ENCODE measurements at regions not wholly inside any gene's neighbourhood (a gene's known extent, or its start where the extent isn't known, plus 50 kb on each side); places are given as distances from the start of the nearest gene placed in this dataset.

DNA sequence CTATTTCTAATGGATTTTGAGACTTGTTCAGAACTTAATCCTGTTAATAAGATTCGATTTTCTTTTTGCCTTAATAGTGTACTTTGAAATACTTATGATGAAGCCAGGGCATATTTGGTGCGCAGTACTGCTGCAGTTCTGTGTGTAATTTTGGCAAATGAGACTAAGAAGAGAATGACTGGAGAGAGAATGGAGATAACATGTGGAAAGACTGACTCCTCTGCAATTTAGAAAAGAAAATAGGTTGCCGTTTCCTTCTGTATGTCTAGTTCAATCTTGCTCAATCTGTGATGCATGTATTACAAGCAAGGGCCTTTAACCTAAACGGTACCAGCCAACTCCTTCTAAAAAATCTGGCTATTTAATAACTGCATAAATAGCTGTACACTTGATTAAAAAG lies 285.1 kb upstream of the CDH11 start:
- no peak overlapping the region for H3K4me3 ChIP-seq (ENCODE audit: low read depth, low read length)
- no peak for TF ChIP-seq CTCF (IDR thresholded peaks at IDR 0.05; ENCODE audit: borderline replicate concordance, insufficient read depth, low read depth, low read length)

DNA sequence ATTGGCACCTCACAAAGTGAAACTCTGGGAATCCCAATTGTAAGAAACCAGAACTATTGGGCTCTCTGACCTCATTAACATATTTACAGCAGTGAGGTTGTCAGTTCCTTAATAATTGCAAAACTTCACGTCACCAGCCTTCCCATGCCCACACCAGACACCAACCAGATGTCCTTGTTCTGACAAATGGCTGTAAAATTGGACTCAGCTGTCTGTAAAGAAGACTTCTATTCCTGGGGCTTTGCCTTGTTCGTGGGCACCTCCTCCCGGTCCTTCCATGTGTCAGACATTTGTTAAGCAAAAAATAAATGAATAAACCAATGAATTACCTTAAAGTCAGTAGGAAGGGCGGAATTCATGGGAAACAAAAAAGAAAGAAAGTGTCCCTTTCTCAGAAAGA lies 284.3 kb upstream of the CDH11 start:
- TF ChIP-seq CTCF (IDR thresholded peaks at IDR 0.05; ENCODE audit: borderline replicate concordance, insufficient read depth, low read depth, low read length): no peak
- H3K4me3 ChIP-seq (ENCODE audit: low read depth, low read length): no peak overlapping the region

DNA sequence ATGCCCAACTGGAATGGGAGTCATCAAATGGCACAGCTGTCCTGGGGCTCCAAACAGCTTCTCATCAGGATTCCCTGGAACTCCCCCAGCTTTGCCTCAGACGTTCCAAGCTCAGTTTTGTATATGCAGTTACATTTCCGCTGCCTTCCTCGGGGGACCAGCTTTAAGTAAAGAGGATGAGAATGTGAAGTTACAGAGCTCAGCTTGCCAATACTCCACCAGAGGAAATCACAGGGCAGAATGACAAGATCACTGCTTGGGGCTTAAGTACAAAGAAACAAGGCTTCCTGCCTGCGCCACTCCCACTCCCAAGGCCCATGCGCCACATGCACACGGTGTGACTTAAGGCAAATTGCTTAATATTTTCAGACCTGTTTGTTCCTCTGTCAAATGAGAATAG lies 272.4 kb upstream of the CDH11 start:
- no peak overlapping the region for H3K4me3 ChIP-seq (ENCODE audit: low read depth, low read length)
- no peak for TF ChIP-seq CTCF (IDR thresholded peaks at IDR 0.05; ENCODE audit: borderline replicate concordance, insufficient read depth, low read depth, low read length)

GRCh38 chr16:65392806-65393565 lies 271.1 kb upstream of the CDH11 start:
- no peak overlapping the region for H3K4me3 ChIP-seq (ENCODE audit: low read depth, low read length)
- TF ChIP-seq CTCF (IDR thresholded peaks at IDR 0.05; ENCODE audit: borderline replicate concordance, insufficient read depth, low read depth, low read length): no peak

GRCh38 chr16:65388592-65388991 lies 266.7 kb upstream of the CDH11 start:
- no peak for TF ChIP-seq CTCF (IDR thresholded peaks at IDR 0.05; ENCODE audit: borderline replicate concordance, insufficient read depth, low read depth, low read length)
- no peak overlapping the region for H3K4me3 ChIP-seq (ENCODE audit: low read depth, low read length)

DNA sequence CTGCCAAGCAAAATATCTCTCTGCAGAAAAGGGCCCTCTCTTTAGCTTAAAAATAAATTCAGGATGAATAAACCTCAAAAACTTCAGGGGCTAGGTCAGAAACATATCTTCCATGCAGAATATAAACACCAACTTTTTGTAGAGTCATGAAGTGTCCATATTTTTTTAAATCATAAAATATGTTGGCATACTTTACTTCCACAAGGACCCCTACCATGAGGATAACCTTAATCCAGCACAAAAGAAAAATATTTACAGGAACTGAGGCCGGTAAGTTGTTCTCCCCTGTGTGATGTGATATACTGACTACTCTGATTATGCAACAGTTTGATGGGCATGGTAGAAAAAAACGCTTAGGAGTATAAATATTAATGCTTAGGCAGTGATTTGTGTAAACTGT lies 264.8 kb upstream of the CDH11 start:
- H3K4me3 ChIP-seq (ENCODE audit: low read depth, low read length): no peak overlapping the region
- TF ChIP-seq CTCF (IDR thresholded peaks at IDR 0.05; ENCODE audit: borderline replicate concordance, insufficient read depth, low read depth, low read length): no peak

GRCh38 chr16:65384441-65384840 lies 262.6 kb upstream of the CDH11 start:
- TF ChIP-seq CTCF (IDR thresholded peaks at IDR 0.05; ENCODE audit: borderline replicate concordance, insufficient read depth, low read depth, low read length): no peak

More at GRCh38 chr16:65384441-65384840, 262.6 kb upstream of the CDH11 start:
- no peak overlapping the region for H3K4me3 ChIP-seq (ENCODE audit: low read depth, low read length)

All from GM12875 (cell line).